HuH-7.5 (cell line): ENCODE measurements at regions not wholly inside any gene's neighbourhood (a gene's known extent, or its start where the extent isn't known, plus 50 kb on each side); places are given as distances from the start of the nearest gene placed in this dataset.

Source experiments
- DNase-seq: peaks from one replicate; pipeline ENCODE4 v3.0.0; 2011; ENCODE audit warnings: low spot score

DNA sequence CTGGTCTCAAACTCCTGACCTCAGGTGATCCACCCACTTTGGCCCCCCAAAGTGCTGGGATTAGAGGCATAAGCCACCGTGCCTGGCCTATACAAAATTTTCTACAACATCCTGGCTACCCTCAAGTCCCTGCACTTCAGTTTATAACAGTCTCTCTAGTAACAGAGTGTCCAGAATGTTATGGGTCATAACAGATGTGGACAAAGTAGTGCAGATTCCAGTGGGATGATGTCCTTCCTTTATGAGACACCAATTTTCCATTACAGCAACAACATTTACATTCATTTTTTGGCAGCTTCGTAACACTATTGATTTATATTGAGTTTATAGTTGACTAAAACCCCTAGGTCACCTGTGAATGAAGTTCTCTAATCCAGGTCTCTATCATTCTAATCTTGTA lies 429.4 kb upstream of the PTBP2 start:
- no peak for DNase-seq

DNA sequence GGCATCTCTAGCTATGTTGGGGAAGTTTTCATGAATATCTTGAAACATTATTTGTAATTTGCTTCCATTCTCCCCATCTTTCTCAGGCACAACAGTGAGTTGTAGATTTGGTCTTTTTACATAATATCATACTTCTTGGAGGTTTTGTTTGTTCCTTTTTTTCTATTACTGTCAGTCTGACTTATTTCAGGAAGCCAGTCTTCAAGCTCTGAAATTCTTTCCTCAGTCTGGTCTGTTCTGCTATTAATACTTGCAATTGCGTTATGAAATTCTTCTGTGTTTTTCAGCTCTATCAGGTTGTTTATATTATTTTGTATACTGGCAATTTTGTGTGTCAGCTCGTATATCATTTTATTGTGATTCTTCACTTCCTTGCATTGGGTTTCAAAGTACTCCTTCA lies 424.6 kb upstream of the PTBP2 start:
- DNase-seq: no peak

GRCh38 chr1:96306809-96307560 lies 414.6 kb upstream of the PTBP2 start:
- DNase-seq: no peak

DNA sequence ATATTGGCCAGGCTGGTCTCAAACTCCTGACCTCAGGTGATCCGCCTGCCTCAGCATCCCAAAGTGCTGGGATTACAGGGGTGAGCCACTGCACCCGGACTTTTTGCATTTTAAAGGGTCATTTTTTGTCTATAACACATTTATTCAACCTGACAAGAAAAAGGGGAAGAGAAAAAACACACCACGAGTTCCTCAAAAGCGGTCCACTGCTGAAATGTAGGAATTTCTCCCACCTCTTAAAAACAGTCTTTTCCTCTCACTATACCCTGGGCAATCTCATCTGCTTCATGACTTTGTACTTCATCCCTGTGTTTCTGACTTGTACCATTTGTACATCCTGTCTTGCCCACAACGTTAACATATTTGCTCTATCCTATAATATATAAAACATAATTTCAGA lies 413.3 kb upstream of the PTBP2 start:
- no peak for DNase-seq

- peak; percentile 2 for DNase-seq
Observed at GRCh38 chr1:96309783-96310182, 411.8 kb upstream of the PTBP2 start.

DNA sequence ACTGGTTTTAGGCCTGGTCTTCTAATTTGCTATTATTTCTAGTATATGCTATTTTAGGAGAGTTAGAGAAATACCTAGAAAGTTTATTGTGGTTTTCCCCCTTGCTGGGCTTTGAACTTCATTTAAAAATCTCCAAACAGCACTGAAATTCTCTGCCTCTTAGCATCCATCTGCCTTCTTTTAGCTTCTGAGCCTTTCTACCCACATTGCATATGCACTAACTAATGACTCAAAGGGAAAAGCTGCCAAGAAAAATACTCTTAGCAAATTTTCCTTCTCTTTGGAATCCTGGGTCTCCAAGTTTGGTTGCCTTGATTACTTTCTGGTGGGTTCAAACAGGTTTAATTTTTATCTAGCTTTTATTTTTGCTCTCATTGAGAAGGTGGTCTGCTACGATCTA lies 408.4 kb upstream of the PTBP2 start:
- DNase-seq: no peak

DNA sequence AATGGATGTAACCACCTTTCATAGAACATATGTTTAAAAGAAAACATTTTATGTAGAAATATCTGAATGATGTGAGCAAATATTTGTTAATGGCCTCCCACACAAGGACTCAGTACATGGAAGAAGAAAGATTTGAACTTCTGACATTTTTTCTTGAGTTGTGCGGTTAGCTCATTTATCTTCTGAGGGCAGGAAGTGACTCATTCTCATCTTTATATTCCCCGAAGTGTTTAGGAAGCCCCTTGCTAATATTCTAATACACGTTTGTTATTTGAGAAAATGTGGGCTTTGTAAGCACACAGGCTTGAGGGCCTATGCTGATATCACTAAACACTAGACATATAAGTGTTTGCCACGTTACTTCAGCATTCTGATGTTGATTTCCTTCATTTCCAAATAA lies 392.5 kb upstream of the PTBP2 start:
- DNase-seq: no peak

DNA sequence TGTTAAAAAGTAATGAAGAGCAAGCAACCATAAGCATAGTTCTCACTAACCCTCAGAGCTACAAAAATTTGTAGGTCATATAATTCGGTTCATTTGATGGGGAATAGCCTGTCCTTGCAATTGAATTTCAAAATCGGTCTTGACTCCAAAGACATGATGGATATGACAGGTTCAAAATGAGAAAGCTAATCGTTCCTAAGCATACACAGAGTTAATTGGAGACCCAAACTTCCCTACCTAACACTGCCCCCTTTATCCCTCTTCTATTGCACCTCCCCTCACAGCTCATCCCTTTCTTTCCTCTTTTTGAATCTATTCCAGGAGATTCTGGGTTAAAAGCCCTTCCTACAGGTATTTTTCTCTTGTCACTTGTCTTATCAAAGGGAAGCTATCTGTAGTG lies 390.0 kb upstream of the PTBP2 start:
- no peak for DNase-seq

DNA sequence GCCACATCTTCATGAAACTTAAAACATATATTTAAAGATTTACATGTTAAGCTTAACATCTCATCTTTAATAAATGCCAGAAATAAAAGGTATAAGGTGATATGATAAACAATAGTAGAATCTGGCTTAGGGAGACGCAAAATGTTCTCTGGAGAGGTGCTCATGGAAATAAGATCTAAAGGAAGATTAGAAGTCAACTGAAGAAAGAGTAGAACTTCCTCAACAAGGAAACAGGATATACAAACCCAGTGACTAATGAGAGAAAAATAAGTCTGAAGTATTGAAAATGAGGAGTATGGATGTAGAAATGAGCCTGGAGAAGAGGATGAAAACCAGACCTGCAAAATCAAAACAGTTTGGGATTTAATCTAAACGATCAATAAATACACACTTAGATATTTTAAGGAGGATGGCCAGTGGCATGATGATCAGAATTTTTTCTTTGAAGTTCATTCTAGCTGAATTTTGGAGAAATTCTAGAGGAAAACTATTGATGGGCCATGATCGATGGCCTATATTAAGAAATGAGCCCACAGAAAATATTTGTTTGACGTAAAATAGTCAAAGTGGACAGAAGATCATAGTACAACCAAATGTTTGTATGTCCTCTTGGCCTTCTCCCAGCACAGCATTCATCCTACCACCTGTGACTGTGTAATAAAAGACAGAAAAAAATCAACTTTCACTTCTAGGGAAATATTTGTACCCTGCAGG lies 387.9 kb upstream of the PTBP2 start:
- DNase-seq: no peak

- no peak for DNase-seq
Observed at GRCh38 chr1:96334236-96334557, 387.4 kb upstream of the PTBP2 start.

GRCh38 chr1:96338622-96339021 lies 383.0 kb upstream of the PTBP2 start:
- no peak for DNase-seq

- no peak for DNase-seq
Observed at GRCh38 chr1:96340686-96341085, 380.9 kb upstream of the PTBP2 start.

DNA sequence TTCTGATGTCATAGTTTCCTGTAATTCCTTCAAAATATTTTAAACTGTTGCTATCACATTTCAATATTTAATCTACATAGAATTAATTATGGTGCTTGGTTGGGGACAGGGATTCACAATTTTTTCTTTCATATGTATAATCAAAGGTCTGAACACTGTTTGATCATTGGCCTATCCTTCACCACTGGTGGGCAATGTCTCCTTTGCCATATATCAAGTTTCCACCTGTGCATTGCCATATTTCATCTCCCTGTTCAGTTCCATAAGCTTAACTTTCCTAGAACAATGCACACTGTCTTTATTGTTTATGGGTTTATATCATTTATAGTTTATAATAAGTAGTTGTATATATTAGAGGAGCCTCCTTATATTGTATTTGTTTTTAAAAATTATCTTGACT lies 374.9 kb upstream of the PTBP2 start:
- DNase-seq: no peak

GRCh38 chr1:96349896-96350295 lies 371.7 kb upstream of the PTBP2 start:
- no peak for DNase-seq

GRCh38 chr1:96352733-96353132 lies 368.9 kb upstream of the PTBP2 start:
- no peak for DNase-seq

GRCh38 chr1:96355521-96355920 lies 366.1 kb upstream of the PTBP2 start:
- DNase-seq: no peak

DNA sequence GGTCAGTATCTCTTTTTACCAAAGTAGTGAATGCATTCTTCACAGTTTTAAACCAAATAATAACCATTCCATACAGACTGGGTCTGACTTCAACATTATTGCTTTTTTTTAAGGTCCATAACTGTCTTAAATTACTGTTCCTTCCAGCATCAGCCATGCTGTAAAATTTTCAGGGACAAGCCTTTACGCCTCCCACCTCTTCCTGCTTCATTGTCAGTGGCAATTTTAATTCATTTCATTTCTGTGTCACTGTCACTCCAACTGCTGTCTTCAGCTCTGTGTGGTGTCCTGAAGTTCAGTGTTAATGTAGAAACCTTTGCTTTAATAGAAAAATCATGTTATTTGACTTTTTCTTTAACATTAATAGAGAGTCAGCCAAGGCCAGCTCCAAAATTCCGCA lies 365.6 kb upstream of the PTBP2 start:
- DNase-seq: no peak

DNA sequence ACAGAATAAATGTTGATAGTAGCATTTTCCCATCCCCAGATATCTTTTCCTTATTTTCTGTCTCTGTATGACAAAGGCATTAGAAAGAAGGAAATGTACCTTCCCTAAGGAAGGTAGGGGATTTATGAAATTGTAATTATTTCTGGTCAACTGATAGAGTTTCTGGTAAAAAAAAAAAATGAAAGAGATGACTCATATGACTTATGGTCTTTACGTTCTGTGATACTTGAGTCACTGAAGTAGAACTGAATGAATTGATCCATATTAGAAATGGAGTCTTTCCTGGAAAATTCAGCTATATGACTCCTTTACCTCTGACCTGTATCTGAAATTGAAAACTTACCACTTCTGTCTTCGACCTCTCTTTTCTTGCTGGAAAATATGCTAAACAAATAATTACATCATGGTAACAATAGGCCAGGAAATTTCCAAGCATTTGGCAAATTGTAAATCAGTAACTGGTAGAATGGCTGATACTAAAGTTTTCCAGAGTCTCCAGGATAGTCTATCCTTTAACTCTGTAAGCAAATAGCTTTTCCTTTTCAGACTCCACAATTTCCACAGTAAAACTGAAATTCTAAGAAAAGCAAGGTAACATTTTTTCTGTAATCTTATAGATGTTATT lies 364.3 kb upstream of the PTBP2 start:
- DNase-seq: no peak

GRCh38 chr1:96358057-96358456 lies 363.5 kb upstream of the PTBP2 start:
- no peak for DNase-seq

DNA sequence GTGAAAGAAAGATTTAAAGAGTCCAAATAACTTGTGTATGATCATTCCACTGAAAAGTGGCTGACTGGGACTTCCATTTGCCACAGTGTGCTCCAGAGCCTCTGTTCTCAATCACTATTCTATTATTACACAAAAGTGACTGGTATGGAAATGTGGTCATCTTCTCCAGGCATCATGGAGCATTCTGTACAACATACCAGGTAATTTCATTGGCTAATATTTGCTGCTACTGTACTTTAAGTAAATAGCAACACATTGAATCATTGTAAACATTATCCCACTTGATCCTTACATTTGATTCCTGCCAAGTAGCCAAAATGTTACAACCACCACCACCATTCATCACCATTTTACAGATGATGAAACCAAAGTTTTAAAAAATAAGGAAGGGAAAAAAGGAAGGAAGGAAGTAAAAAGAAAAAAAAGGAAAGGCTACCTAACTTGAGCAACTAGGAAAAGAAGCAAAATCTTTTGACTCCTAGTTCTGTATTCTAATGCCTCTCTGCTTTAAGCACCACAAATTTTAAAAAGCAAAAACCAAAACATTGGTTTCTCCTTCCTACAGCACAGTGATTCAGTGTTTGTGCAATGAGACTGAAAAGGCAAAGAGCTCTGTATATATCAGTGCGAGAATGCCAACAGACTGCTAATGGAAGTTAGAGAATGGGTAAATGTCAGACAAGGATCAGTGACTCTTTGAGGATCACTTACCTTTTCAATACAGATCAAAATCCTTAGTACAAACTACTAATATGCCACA lies 361.4 kb upstream of the PTBP2 start:
- no peak for DNase-seq

- no peak for DNase-seq
Observed at GRCh38 chr1:96361271-96361856, 360.2 kb upstream of the PTBP2 start.

DNA sequence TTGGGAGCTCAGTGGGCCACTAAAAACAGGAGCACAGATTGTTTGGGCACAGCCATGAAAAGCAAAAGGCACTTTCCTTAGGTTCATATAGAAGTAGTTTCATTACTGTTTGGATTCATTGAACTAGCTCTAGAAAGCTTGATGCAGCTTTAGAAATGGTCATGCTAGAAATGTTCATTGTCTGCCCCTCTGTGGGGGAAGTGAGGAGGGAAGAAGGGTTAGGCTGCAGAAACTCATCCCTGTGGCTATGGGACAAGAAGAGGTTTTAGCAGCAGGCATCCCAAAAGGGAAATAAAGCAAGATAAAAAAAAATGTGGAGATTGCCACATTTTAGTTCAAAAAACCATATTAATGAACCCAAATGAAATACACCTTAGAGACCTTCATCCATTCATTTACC lies 359.6 kb upstream of the PTBP2 start:
- DNase-seq: no peak
